ENCODE measurements at regions not wholly inside any gene's neighbourhood (a gene's known extent, or its start where the extent isn't known, plus 50 kb on each side); places are given as distances from the start of the nearest gene placed in this dataset.
"Not testable (repeated sequence)": the region's sequence is repeated elsewhere in the genome, so short reads cannot be mapped to it uniquely, and the experiment has no call there.

GRCh38 chr3:15876669-15877068 is 78.9 kb upstream of the ANKRD28 start:
- no peak overlapping the region for H3K4me3 ChIP-seq (ENCODE audit: control insufficient read depth in 2 of 3, extremely low read depth in 1 of 3, insufficient read depth in 2 of 3, low read depth in 1 of 3, low read length in 3 of 3)
- dilution Hi-C loops (cut with MboI; ENCODE audit: extremely low pct_ligation_motif_present, low sequenced_read_pairs) = no loop called here
- H4K20me1 ChIP-seq (ENCODE audit: control insufficient read depth, extremely low read depth, insufficient read depth, low read length) = no peaks in the 10 kb centered on the region
- no peak for FAIRE-seq
- no peak overlapping the region for H3K4me2 ChIP-seq (ENCODE audit: control insufficient read depth, extremely low read depth, insufficient read depth, low read depth, low read length)
- H2AFZ ChIP-seq (ENCODE audit: control insufficient read depth, low read length) = no peak overlapping the region
- TF ChIP-seq CTCF (optimal IDR thresholded peaks at IDR 0.05 in 1 of 3, IDR thresholded peaks at IDR 0.05 in 1 of 3, conservative IDR thresholded peaks at IDR 0.05 in 1 of 3; ENCODE audit: extremely low read depth in 1 of 3, insufficient read depth in 2 of 3, low read length in 3 of 3) = no peak
- no peak for TF ChIP-seq EZH2 (IDR thresholded peaks at IDR 0.05; ENCODE audit: low read length)
- no peak overlapping the region for H3K9ac ChIP-seq (ENCODE audit: control insufficient read depth, extremely low read depth, insufficient read depth, low read length)
- no peak for DNase-seq (ENCODE audit: low read depth, low spot score)
- H3K4me1 ChIP-seq (ENCODE audit: control insufficient read depth, extremely low read depth, insufficient read depth, low read length) = peaks cover 10% of the 10 kb centered on the region
- H3K9me1 ChIP-seq (ENCODE audit: control insufficient read depth, extremely low read depth, insufficient read depth, low read length) = no peaks in the 10 kb centered on the region
- no peaks in the 10 kb centered on the region for H3K27me3 ChIP-seq (ENCODE audit: control insufficient read depth, extremely low read depth, insufficient read depth, low read length)
- no peaks in the 10 kb centered on the region for H3K36me3 ChIP-seq (ENCODE audit: control insufficient read depth in 2 of 2, extremely low read depth in 1 of 2, insufficient read depth in 2 of 2, low read length in 2 of 2)
- H3K79me2 ChIP-seq (ENCODE audit: control insufficient read depth, insufficient read depth, low read length) = no peaks in the 10 kb centered on the region
- no peak overlapping the region for H3K27ac ChIP-seq (ENCODE audit: control insufficient read depth, insufficient read depth, low read length)
- H3K9me3 ChIP-seq (ENCODE audit: control insufficient read depth, low read depth, low read length) = no peaks in the 10 kb centered on the region

- H4K20me1 ChIP-seq (ENCODE audit: control insufficient read depth, extremely low read depth, insufficient read depth, low read length) = no peaks in the 10 kb centered on the region
- H3K9me3 ChIP-seq (ENCODE audit: control insufficient read depth, low read depth, low read length) = no peaks in the 10 kb centered on the region
- H3K4me2 ChIP-seq (ENCODE audit: control insufficient read depth, extremely low read depth, insufficient read depth, low read depth, low read length) = no peak overlapping the region
- H3K79me2 ChIP-seq (ENCODE audit: control insufficient read depth, insufficient read depth, low read length) = no peaks in the 10 kb centered on the region
- no peaks in the 10 kb centered on the region for H3K9me1 ChIP-seq (ENCODE audit: control insufficient read depth, extremely low read depth, insufficient read depth, low read length)
- TF ChIP-seq EZH2 (IDR thresholded peaks at IDR 0.05; ENCODE audit: low read length) (no peak), CTCF (optimal IDR thresholded peaks at IDR 0.05 in 1 of 3, IDR thresholded peaks at IDR 0.05 in 1 of 3, conservative IDR thresholded peaks at IDR 0.05 in 1 of 3; ENCODE audit: extremely low read depth in 1 of 3, insufficient read depth in 2 of 3, low read length in 3 of 3) (no peak)
- dilution Hi-C loops (cut with MboI; ENCODE audit: extremely low pct_ligation_motif_present, low sequenced_read_pairs) = no loop called here
- no peaks in the 10 kb centered on the region for H3K27me3 ChIP-seq (ENCODE audit: control insufficient read depth, extremely low read depth, insufficient read depth, low read length)
- no peaks in the 10 kb centered on the region for H3K36me3 ChIP-seq (ENCODE audit: control insufficient read depth in 2 of 2, extremely low read depth in 1 of 2, insufficient read depth in 2 of 2, low read length in 2 of 2)
- H3K4me1 ChIP-seq (ENCODE audit: control insufficient read depth, extremely low read depth, insufficient read depth, low read length) = peaks cover 10% of the 10 kb centered on the region
- FAIRE-seq (no peak), DNase-seq (ENCODE audit: low read depth, low spot score) (no peak)
- no peak overlapping the region for H3K27ac ChIP-seq (ENCODE audit: control insufficient read depth, insufficient read depth, low read length)
- H3K9ac ChIP-seq (ENCODE audit: control insufficient read depth, extremely low read depth, insufficient read depth, low read length) = no peak overlapping the region
- no peak overlapping the region for H2AFZ ChIP-seq (ENCODE audit: control insufficient read depth, low read length)
- H3K4me3 ChIP-seq (ENCODE audit: control insufficient read depth in 2 of 3, extremely low read depth in 1 of 3, insufficient read depth in 2 of 3, low read depth in 1 of 3, low read length in 3 of 3) = no peak overlapping the region
These were observed 80.0 kb upstream of the ANKRD28 start for GRCh38 chr3:15877813-15878212.

GRCh38 chr3:15879787-15880186 is 82.0 kb upstream of the ANKRD28 start:
- H3K4me1 ChIP-seq (ENCODE audit: control insufficient read depth, extremely low read depth, insufficient read depth, low read length); H3K36me3 ChIP-seq (ENCODE audit: control insufficient read depth in 2 of 2, extremely low read depth in 1 of 2, insufficient read depth in 2 of 2, low read length in 2 of 2); H3K9me3 ChIP-seq (ENCODE audit: control insufficient read depth, low read depth, low read length); H3K4me3 ChIP-seq (ENCODE audit: control insufficient read depth in 2 of 3, extremely low read depth in 1 of 3, insufficient read depth in 2 of 3, low read depth in 1 of 3, low read length in 3 of 3); H4K20me1 ChIP-seq (ENCODE audit: control insufficient read depth, extremely low read depth, insufficient read depth, low read length); H3K9me1 ChIP-seq (ENCODE audit: control insufficient read depth, extremely low read depth, insufficient read depth, low read length); H3K9ac ChIP-seq (ENCODE audit: control insufficient read depth, extremely low read depth, insufficient read depth, low read length); H3K79me2 ChIP-seq (ENCODE audit: control insufficient read depth, insufficient read depth, low read length); FAIRE-seq; H3K4me2 ChIP-seq (ENCODE audit: control insufficient read depth, extremely low read depth, insufficient read depth, low read depth, low read length); H2AFZ ChIP-seq (ENCODE audit: control insufficient read depth, low read length); DNase-seq (ENCODE audit: low read depth, low spot score); H3K27ac ChIP-seq (ENCODE audit: control insufficient read depth, insufficient read depth, low read length); H3K27me3 ChIP-seq (ENCODE audit: control insufficient read depth, extremely low read depth, insufficient read depth, low read length); dilution Hi-C loops (cut with MboI; ENCODE audit: extremely low pct_ligation_motif_present, low sequenced_read_pairs): not testable (repeated sequence)

All from keratinocyte (primary cell).